Mesenchymal stem cell (in vitro differentiated cells and primary cell): ENCODE measurements at regions not wholly inside any gene's neighbourhood (a gene's known extent, or its start where the extent isn't known, plus 50 kb on each side); places are given as distances from the start of the nearest gene placed in this dataset.
"Not testable (repeated sequence)": the region's sequence is repeated elsewhere in the genome, so short reads cannot be mapped to it uniquely, and the experiment has no call there.

Source experiments
- DNase-seq: peaks from one replicate; pipeline ENCODE4 v3.0.0-alpha.2; 2013
- H2AFZ ChIP-seq: one replicate; pipeline ENCODE4 v1.6.1; 2013; ENCODE audit warnings: low read depth, mild to moderate bottlenecking, control low read depth, inconsistent platforms, low read length, moderate library complexity
- H2AK5ac ChIP-seq: 2 replicates; pipeline ENCODE4 v1.6.1; 2013; ENCODE audit warnings: low read length, moderate library complexity, mild to moderate bottlenecking, inconsistent platforms; ENCODE audit not compliant: severe bottlenecking
- H2BK120ac ChIP-seq: one replicate; pipeline ENCODE4 v1.6.1; 2013; ENCODE audit warnings: low read depth, mild to moderate bottlenecking, inconsistent platforms, low read length, moderate library complexity
- H2BK12ac ChIP-seq, 2 experiments: one replicate each; pipeline ENCODE4 v1.6.1; 2013; ENCODE audit warnings: inconsistent platforms in 2 of 2, low read length in 2 of 2, mild to moderate bottlenecking in 2 of 2, moderate library complexity in 2 of 2, control low read depth in 1 of 2
- H2BK15ac ChIP-seq: one replicate; pipeline ENCODE4 v1.6.1; 2013; ENCODE audit warnings: mild to moderate bottlenecking, low read depth, inconsistent platforms; ENCODE audit not compliant: poor library complexity, severe bottlenecking
- H2BK5ac ChIP-seq: 2 replicates; pipeline ENCODE4 v1.6.1; 2013; ENCODE audit warnings: low read depth, mild to moderate bottlenecking, low read length, control low read depth, inconsistent platforms; ENCODE audit not compliant: poor library complexity, severe bottlenecking
- H3K14ac ChIP-seq, 2 experiments: one replicate each; pipeline ENCODE4 v1.6.1; 2013; ENCODE audit warnings: inconsistent platforms in 2 of 2, low read length in 2 of 2, control low read depth in 1 of 2, mild to moderate bottlenecking in 1 of 2, moderate library complexity in 1 of 2
- H3K18ac ChIP-seq, 2 experiments: one replicate each; pipeline ENCODE4 v1.6.1; 2013; ENCODE audit warnings: inconsistent platforms in 2 of 2, low read length in 2 of 2, control low read depth in 1 of 2, low read depth in 1 of 2, mild to moderate bottlenecking in 1 of 2
- H3K23ac ChIP-seq, 2 experiments: one replicate each; pipeline ENCODE4 v1.6.1; 2013; ENCODE audit warnings: inconsistent platforms in 2 of 2, low read length in 2 of 2, mild to moderate bottlenecking in 2 of 2, moderate library complexity in 2 of 2, control low read depth in 1 of 2
- H3K27ac ChIP-seq: 2 replicates; pipeline ENCODE4 v1.5.1; 2013; ENCODE audit warnings: mild to moderate bottlenecking, moderate library complexity, low read length, control low read depth, inconsistent platforms; ENCODE audit not compliant: poor library complexity, severe bottlenecking
- H3K27me3 ChIP-seq, 2 experiments: 2 replicates each; pipeline versions ENCODE4 v1.6.1 to v1.7.0; 2013; ENCODE audit warnings: low read length in 2 of 2, mild to moderate bottlenecking in 2 of 2, moderate library complexity in 2 of 2, control low read depth in 1 of 2, inconsistent platforms in 1 of 2; ENCODE audit not compliant: control insufficient read depth in 1 of 2, insufficient read depth in 1 of 2
- H3K36me3 ChIP-seq, 2 experiments: 2 replicates each; pipeline versions ENCODE4 v1.6.1 to v1.7.0; 2013; ENCODE audit warnings: low read length in 2 of 2, control low read depth in 1 of 2, inconsistent platforms in 1 of 2, low read depth in 1 of 2, mild to moderate bottlenecking in 1 of 2; ENCODE audit not compliant: insufficient read depth in 2 of 2, control insufficient read depth in 1 of 2
- H3K4ac ChIP-seq, 2 experiments: one replicate each; pipeline ENCODE4 v1.6.1; 2013; ENCODE audit warnings: inconsistent platforms in 2 of 2, low read length in 2 of 2, mild to moderate bottlenecking in 2 of 2, moderate library complexity in 2 of 2, control low read depth in 1 of 2, low read depth in 1 of 2
- H3K4me1 ChIP-seq: 2 replicates; pipeline ENCODE4 v1.6.1; 2013; ENCODE audit warnings: low read depth, low read length, control low read depth; ENCODE audit not compliant: control insufficient read depth, insufficient read depth
- H3K4me2 ChIP-seq: 2 replicates; pipeline ENCODE4 v1.6.1; 2013; ENCODE audit warnings: low read length, mild to moderate bottlenecking, inconsistent platforms; ENCODE audit not compliant: poor library complexity, severe bottlenecking
- H3K4me3 ChIP-seq, 2 experiments: 2 replicates each; pipeline versions ENCODE4 v1.5.1 to v1.7.0; 2013; ENCODE audit warnings: low read length in 2 of 2, mild to moderate bottlenecking in 2 of 2, control low read depth in 1 of 2, low read depth in 1 of 2; ENCODE audit not compliant: insufficient read depth in 1 of 2
- H3K79me1 ChIP-seq: replicated peaks from 2 replicates; pipeline ENCODE4 v1.6.1; 2013; ENCODE audit warnings: mild to moderate bottlenecking, control low read depth, low read length, inconsistent platforms; ENCODE audit not compliant: poor library complexity, severe bottlenecking
- H3K9ac ChIP-seq: 2 replicates; pipeline ENCODE4 v1.7.0; 2013; ENCODE audit warnings: mild to moderate bottlenecking, low read length, moderate library complexity
- H3K9me3 ChIP-seq: 2 replicates; pipeline ENCODE4 v1.7.0; 2013; ENCODE audit warnings: mild to moderate bottlenecking, low read length; ENCODE audit not compliant: control insufficient read depth
- H4K8ac ChIP-seq: one replicate; pipeline ENCODE4 v1.6.1; 2013; ENCODE audit warnings: inconsistent platforms, mild to moderate bottlenecking, low read length, moderate library complexity
- H4K91ac ChIP-seq: one replicate; pipeline ENCODE4 v1.6.1; 2013; ENCODE audit warnings: mild to moderate bottlenecking, low read length, inconsistent platforms
- WGBS: methylation state at CpG from one replicate; pipeline ENCODE4 v1.1.7; 2013; ENCODE audit warnings: mixed read lengths; 5-methylcytosine and 5-hydroxymethylcytosine counted together

DNA sequence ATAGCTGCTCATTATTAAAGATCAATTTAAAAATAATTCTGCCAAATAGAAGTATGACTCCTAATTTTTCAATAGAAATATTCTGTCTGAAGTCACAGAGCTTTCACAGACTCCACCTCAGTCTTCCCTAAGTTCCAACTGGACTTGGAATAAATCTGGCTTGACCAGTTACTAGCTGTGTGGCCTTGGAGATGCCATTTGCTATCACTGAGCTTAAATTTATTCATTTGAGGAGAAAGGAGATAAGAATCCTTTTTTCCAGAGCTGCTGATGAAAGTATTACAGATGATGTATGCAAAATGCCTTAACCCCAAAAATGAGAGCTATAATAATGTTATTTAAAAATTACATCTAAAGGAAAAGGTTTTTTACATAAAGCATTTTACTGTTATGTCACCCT, 125.0 kb downstream of the GJA1 start:
- no peak overlapping the region for H3K23ac ChIP-seq
- H3K27ac ChIP-seq: no peak overlapping the region
- no peaks in the 10 kb centered on the region for H3K27me3 ChIP-seq
- peaks cover 15% of the 10 kb centered on the region for H3K9me3 ChIP-seq
- no peaks in the 10 kb centered on the region for H3K36me3 ChIP-seq
- no peak overlapping the region for H3K4me2 ChIP-seq
- no peak overlapping the region for H2BK12ac ChIP-seq
- no peak overlapping the region for H3K9ac ChIP-seq
- H3K4me3 ChIP-seq: no peak overlapping the region
- H3K14ac ChIP-seq: no peak overlapping the region
- no peak overlapping the region for H2BK15ac ChIP-seq
- H3K4ac ChIP-seq: no peak overlapping the region
- no peaks in the 10 kb centered on the region for H3K79me1 ChIP-seq
- H2AFZ ChIP-seq: no peak overlapping the region
- no peak for DNase-seq
- H2BK120ac ChIP-seq: no peak overlapping the region
- no peak overlapping the region for H4K8ac ChIP-seq
- no peak overlapping the region for H2AK5ac ChIP-seq
- no peak overlapping the region for H2BK5ac ChIP-seq
- no peaks in the 10 kb centered on the region for H3K4me1 ChIP-seq
- no peak overlapping the region for H4K91ac ChIP-seq
- no peak overlapping the region for H3K18ac ChIP-seq

GRCh38 chr6:121563286-121563685, 127.8 kb downstream of the GJA1 start:
- no peak overlapping the region for H3K9ac ChIP-seq
- H3K23ac ChIP-seq: no peak overlapping the region
- H2BK5ac ChIP-seq: no peak overlapping the region
- H4K8ac ChIP-seq: no peak overlapping the region
- no peak overlapping the region for H3K27ac ChIP-seq
- no peak overlapping the region for H2BK12ac ChIP-seq
- no peaks in the 10 kb centered on the region for H3K4me1 ChIP-seq
- no peaks in the 10 kb centered on the region for H3K36me3 ChIP-seq
- no CpG with 5 or more reads among the region's 1 CpG for WGBS
- no peak overlapping the region for H3K4me2 ChIP-seq
- no peak overlapping the region for H2AFZ ChIP-seq
- no peak for DNase-seq
- no peak overlapping the region for H2AK5ac ChIP-seq
- H3K4me3 ChIP-seq: no peak overlapping the region
- H3K9me3 ChIP-seq: peaks cover 15% of the 10 kb centered on the region
- no peak overlapping the region for H4K91ac ChIP-seq
- H3K79me1 ChIP-seq: no peaks in the 10 kb centered on the region
- no peak overlapping the region for H2BK15ac ChIP-seq
- no peak overlapping the region for H3K4ac ChIP-seq
- no peak overlapping the region for H2BK120ac ChIP-seq
- no peaks in the 10 kb centered on the region for H3K27me3 ChIP-seq
- no peak overlapping the region for H3K14ac ChIP-seq
- H3K18ac ChIP-seq: no peak overlapping the region

DNA sequence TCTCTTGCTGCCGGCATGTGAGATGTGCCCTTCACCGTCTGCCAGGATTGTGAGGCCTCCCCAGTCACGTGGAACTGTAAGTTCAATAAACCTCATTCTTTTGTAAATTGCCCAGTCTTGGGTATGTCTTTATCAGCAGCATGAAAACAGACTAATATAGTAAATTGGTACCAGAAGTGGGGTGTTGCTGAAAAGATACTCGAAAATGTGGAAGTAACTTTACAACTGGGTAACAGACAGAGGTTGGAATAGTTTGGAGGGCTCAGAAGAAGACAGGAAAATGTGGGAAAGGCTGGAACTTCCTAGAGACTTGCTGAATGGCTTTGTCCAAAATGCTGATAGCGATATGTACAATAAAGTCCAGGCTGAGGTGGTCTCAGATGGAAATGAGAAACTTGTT, 129.1 kb downstream of the GJA1 start:
- H2BK15ac ChIP-seq, H3K36me3 ChIP-seq, H2AK5ac ChIP-seq, H3K23ac ChIP-seq, H2AFZ ChIP-seq, H3K14ac ChIP-seq, H3K18ac ChIP-seq, DNase-seq, H3K4me1 ChIP-seq, H3K27me3 ChIP-seq, H3K9ac ChIP-seq, H4K91ac ChIP-seq, H4K8ac ChIP-seq, H2BK120ac ChIP-seq, H3K4me2 ChIP-seq, H2BK5ac ChIP-seq, H3K4ac ChIP-seq, H3K4me3 ChIP-seq, H2BK12ac ChIP-seq, H3K27ac ChIP-seq, H3K79me1 ChIP-seq: not testable (repeated sequence)
- 88% methylated on average over 5 of the region's 5 CpGs for WGBS
- H3K9me3 ChIP-seq: peaks cover 15% of the 10 kb centered on the region

GRCh38 chr6:121571455-121571854, 136.0 kb downstream of the GJA1 start:
- Histone ChIP-seq H2AK5ac (no peak overlapping the region), H3K27ac (no peak overlapping the region), H3K36me3 (no peaks in the 10 kb centered on the region), H3K9me3 (no peaks in the 10 kb centered on the region), H2BK5ac (no peak overlapping the region), H4K8ac (no peak overlapping the region), H3K4me1 (no peaks in the 10 kb centered on the region), H2BK12ac (no peak overlapping the region), H3K23ac (no peak overlapping the region), H2BK15ac (no peak overlapping the region), H3K4ac (no peak overlapping the region), H3K9ac (no peak overlapping the region), H3K4me3 (no peak overlapping the region), H2BK120ac (no peak overlapping the region), H3K18ac (no peak overlapping the region), H3K14ac (no peak overlapping the region), H4K91ac (no peak overlapping the region), H3K79me1 (no peaks in the 10 kb centered on the region), H2AFZ (no peak overlapping the region), H3K27me3 (no peaks in the 10 kb centered on the region), H3K4me2 (no peak overlapping the region)
- 75% methylated on average over 1 of the region's 1 CpG for WGBS
- no peak for DNase-seq
